ENCODE measurements at regions not wholly inside any gene's neighbourhood (a gene's known extent, or its start where the extent isn't known, plus 50 kb on each side); places are given as distances from the start of the nearest gene placed in this dataset.

DNA sequence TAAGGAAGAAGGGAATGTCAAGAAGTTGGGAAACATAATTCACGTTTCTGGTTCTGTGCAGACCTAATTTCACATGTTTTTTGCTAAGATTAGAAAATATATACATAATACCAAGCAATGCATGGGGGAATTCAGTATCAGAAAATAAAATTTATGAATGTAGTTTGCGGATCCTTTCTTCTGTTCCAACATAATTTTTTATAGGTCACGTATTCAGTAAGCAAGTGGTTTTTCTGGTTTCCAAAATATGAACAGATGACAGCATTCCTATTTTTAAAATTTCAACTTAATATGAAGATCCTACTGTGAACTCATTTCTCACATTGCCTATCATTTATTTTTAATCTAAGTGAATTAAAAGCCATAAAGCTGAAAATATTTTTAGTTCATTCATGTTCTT lies 560.0 kb upstream of the NRG3 start:
- Histone ChIP-seq H3K4me3 (ENCODE audit: insufficient read depth, low read length, poor library complexity, severe bottlenecking) (no peak overlapping the region), H3K9me3 (ENCODE audit: insufficient read depth, low read length) (no peaks in the 10 kb centered on the region), H3K36me3 (ENCODE audit: low read length) (no peaks in the 10 kb centered on the region), H4K20me1 (ENCODE audit: low read depth, low read length) (no peaks in the 10 kb centered on the region), H3K9ac (ENCODE audit: low read length) (no peak overlapping the region), H3K9me2 (replicated peaks; ENCODE audit: insufficient read depth, low read length) (no peaks in the 10 kb centered on the region), H3K27me3 (ENCODE audit: low read length) (no peaks in the 10 kb centered on the region), H3F3A (ENCODE audit: insufficient read depth) (no peaks in the 10 kb centered on the region), H2AFZ (ENCODE audit: low read depth, low read length, severe bottlenecking) (no peak overlapping the region), H3K79me2 (ENCODE audit: insufficient read depth, low read length) (no peaks in the 10 kb centered on the region), H3K4me2 (ENCODE audit: low read depth, low read length, poor library complexity, severe bottlenecking) (no peak overlapping the region), H3K27ac (ENCODE audit: low read depth, low read length) (no peak overlapping the region)
- no peak for TF ChIP-seq EZH2phosphoT487 (conservative IDR thresholded peaks at IDR 0.05; ENCODE audit: low read length)
- TF ChIP-seq, protein P1, sequence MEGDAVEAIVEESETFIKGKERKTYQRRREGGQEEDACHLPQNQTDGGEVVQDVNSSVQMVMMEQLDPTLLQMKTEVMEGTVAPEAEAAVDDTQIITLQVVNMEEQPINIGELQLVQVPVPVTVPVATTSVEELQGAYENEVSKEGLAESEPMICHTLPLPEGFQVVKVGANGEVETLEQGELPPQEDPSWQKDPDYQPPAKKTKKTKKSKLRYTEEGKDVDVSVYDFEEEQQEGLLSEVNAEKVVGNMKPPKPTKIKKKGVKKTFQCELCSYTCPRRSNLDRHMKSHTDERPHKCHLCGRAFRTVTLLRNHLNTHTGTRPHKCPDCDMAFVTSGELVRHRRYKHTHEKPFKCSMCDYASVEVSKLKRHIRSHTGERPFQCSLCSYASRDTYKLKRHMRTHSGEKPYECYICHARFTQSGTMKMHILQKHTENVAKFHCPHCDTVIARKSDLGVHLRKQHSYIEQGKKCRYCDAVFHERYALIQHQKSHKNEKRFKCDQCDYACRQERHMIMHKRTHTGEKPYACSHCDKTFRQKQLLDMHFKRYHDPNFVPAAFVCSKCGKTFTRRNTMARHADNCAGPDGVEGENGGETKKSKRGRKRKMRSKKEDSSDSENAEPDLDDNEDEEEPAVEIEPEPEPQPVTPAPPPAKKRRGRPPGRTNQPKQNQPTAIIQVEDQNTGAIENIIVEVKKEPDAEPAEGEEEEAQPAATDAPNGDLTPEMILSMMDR (IDR thresholded peaks at IDR 0.05; ENCODE audit: insufficient read depth, low read length, poor library complexity, severe bottlenecking), result no peak

DNA sequence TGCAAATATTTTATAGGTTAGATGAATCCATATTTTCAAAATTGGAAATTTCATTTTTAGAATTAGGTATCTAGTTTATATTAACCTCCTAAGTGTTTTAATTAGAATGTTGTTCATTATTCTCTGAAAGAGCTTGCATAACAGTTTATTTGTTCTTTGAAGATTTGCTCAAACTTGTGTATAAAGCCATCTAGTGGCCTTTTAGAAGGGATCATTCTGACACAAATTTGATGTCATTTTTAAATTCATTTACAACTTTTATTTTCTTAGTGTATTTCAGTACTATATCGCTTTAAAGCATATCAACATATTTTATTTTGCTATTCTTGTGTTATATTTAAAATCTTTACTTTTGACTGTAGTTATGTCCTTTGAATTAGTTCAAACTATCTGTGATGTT lies 527.0 kb upstream of the NRG3 start:
- H3K79me2 ChIP-seq (ENCODE audit: insufficient read depth, low read length), result no peaks in the 10 kb centered on the region
- no peak overlapping the region for H2AFZ ChIP-seq (ENCODE audit: low read depth, low read length, severe bottlenecking)
- H4K20me1 ChIP-seq (ENCODE audit: low read depth, low read length), result no peaks in the 10 kb centered on the region
- no peak overlapping the region for H3K9ac ChIP-seq (ENCODE audit: low read length)
- no peak overlapping the region for H3K27ac ChIP-seq (ENCODE audit: low read depth, low read length)
- H3K4me3 ChIP-seq (ENCODE audit: insufficient read depth, low read length, poor library complexity, severe bottlenecking), result no peak overlapping the region
- no peak overlapping the region for H3K4me2 ChIP-seq (ENCODE audit: low read depth, low read length, poor library complexity, severe bottlenecking)
- TF ChIP-seq EZH2phosphoT487 (conservative IDR thresholded peaks at IDR 0.05; ENCODE audit: low read length), result no peak
- TF ChIP-seq, protein P1 (IDR thresholded peaks at IDR 0.05; ENCODE audit: insufficient read depth, low read length, poor library complexity, severe bottlenecking), result no peak
- H3K9me2 ChIP-seq (replicated peaks; ENCODE audit: insufficient read depth, low read length), result no peaks in the 10 kb centered on the region
- H3K27me3 ChIP-seq (ENCODE audit: low read length), result no peaks in the 10 kb centered on the region
- H3K36me3 ChIP-seq (ENCODE audit: low read length), result no peaks in the 10 kb centered on the region
- no peaks in the 10 kb centered on the region for H3K9me3 ChIP-seq (ENCODE audit: insufficient read depth, low read length)
- H3F3A ChIP-seq (ENCODE audit: insufficient read depth), result no peaks in the 10 kb centered on the region

DNA sequence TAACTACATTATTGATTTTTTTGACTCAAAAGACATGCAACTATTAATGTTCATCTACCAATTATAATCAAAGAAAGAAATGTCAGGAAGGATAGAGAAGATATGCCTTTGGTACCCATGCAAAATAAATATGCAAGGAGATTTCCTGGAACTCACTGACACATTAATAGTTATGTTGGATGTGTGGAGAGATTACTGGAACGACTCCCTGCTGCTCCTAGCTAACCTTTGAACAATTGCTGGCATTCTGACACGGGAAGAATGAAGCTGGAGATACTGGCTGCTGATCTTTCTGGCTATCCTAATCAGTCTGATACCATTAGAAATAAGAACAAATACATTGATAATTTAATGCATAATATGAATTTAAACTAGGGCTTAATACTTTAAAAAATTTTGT lies 507.9 kb upstream of the NRG3 start:
- Histone ChIP-seq H3K9me3 (ENCODE audit: insufficient read depth, low read length) (no peaks in the 10 kb centered on the region), H3K27me3 (ENCODE audit: low read length) (no peaks in the 10 kb centered on the region), H3K9me2 (replicated peaks; ENCODE audit: insufficient read depth, low read length) (0 out of 2 replicates have a peak, but pooled peaks cover 5% of the 10 kb centered on the region), H3K4me3 (ENCODE audit: insufficient read depth, low read length, poor library complexity, severe bottlenecking) (no peak overlapping the region), H4K20me1 (ENCODE audit: low read depth, low read length) (no peaks in the 10 kb centered on the region), H3K9ac (ENCODE audit: low read length) (no peak overlapping the region), H3K36me3 (ENCODE audit: low read length) (no peaks in the 10 kb centered on the region), H3K4me2 (ENCODE audit: low read depth, low read length, poor library complexity, severe bottlenecking) (no peak overlapping the region), H2AFZ (ENCODE audit: low read depth, low read length, severe bottlenecking) (no peak overlapping the region), H3F3A (ENCODE audit: insufficient read depth) (no peaks in the 10 kb centered on the region), H3K27ac (ENCODE audit: low read depth, low read length) (no peak overlapping the region), H3K79me2 (ENCODE audit: insufficient read depth, low read length) (no peaks in the 10 kb centered on the region)
- TF ChIP-seq, protein P1 (IDR thresholded peaks at IDR 0.05; ENCODE audit: insufficient read depth, low read length, poor library complexity, severe bottlenecking), result no peak
- TF ChIP-seq EZH2phosphoT487 (conservative IDR thresholded peaks at IDR 0.05; ENCODE audit: low read length), result no peak

Data from SU-DHL-6 (cell line).